ENCODE measurements at regions not wholly inside any gene's neighbourhood (a gene's known extent, or its start where the extent isn't known, plus 50 kb on each side); places are given as distances from the start of the nearest gene placed in this dataset.

GRCh38 chr6:150544793-150545192, 54.9 kb upstream of the PLEKHG1 start:
- TF ChIP-seq CREB1 (IDR thresholded peaks at IDR 0.05): no peak
- no peak for TF ChIP-seq CHD7 (IDR thresholded peaks at IDR 0.05; ENCODE audit: insufficient replicate concordance, low read length)

Measured in H1 (cell line).